NCI-H748 treated with DMSO at 0.1 percent for 48 hours (cell line): ENCODE measurements at regions not wholly inside any gene's neighbourhood (a gene's known extent, or its start where the extent isn't known, plus 50 kb on each side); places are given as distances from the start of the nearest gene placed in this dataset.
"Not testable (repeated sequence)": the region's sequence is repeated elsewhere in the genome, so short reads cannot be mapped to it uniquely, and the experiment has no call there.

Experiments used
- DNase-seq: peaks from one replicate; lab custom pipeline; 2025; lab: John Stamatoyannopoulos, UW

GRCh38 chr2:3899536-3900155 is 196.3 kb downstream of the DCDC2C start:
- DNase-seq, result no peak

GRCh38 chr2:3902131-3902530 is 198.8 kb downstream of the DCDC2C start:
- no peak for DNase-seq

GRCh38 chr2:3904061-3904460 is 200.7 kb downstream of the DCDC2C start:
- no peak for DNase-seq

GRCh38 chr2:3908498-3908897 is 205.1 kb downstream of the DCDC2C start:
- not testable (repeated sequence) for DNase-seq

DNA sequence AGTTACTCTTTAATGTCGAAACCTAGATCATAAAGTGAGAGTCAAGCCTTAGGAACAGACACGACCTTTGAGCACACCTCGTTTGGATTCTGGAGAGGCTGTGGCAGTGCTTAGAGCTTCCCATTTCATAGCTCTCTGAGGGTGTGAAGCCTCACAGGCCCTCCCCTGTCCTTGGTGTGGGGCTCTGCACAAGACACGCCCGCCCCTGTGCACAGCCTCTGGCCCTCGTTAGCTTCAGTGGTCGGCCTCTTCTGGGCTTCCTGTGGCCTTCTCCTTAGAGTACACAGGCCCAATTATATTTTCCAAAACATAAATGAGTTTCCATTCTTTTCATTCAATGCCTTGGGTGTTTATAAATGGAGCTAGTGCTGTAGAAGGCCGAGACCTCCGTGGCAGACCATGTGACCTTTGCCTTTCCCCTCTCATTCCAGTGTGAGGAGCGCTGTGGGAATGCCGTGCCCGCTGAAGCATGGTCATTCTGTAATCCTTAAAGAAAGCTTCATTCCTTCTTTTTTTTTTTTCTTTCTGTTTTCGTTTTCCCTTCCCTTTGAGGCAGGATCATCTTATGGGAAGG is 208.6 kb downstream of the DCDC2C start:
- no peak for DNase-seq

DNA sequence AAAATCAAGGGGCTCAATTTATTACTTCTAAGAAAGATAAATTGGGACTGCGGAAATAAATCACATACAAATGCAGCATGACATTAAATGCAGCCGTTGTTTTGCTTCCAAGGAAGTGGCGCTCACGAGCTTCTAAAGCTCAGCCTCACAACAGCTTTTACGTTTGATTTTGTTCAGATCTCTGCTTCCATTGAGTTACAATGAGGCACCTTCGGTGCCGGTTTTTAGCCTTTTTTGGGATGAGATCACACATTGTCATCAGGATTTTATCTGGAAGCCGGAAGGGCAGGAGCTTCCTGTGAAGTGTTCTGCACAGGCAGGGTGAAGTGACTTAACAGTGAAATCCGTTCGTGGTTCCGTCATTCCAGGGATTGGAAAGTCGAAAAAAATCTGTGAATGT is 209.8 kb downstream of the DCDC2C start:
- DNase-seq, result no peak

- no peak for DNase-seq
These were observed 210.9 kb downstream of the DCDC2C start for GRCh38 chr2:3914241-3914640.

GRCh38 chr2:3927031-3927430 is 223.7 kb downstream of the DCDC2C start:
- DNase-seq, result no peak

GRCh38 chr2:3929374-3929773 is 226.0 kb downstream of the DCDC2C start:
- no peak for DNase-seq

GRCh38 chr2:3930246-3930645 is 226.9 kb downstream of the DCDC2C start:
- DNase-seq, result no peak

DNA sequence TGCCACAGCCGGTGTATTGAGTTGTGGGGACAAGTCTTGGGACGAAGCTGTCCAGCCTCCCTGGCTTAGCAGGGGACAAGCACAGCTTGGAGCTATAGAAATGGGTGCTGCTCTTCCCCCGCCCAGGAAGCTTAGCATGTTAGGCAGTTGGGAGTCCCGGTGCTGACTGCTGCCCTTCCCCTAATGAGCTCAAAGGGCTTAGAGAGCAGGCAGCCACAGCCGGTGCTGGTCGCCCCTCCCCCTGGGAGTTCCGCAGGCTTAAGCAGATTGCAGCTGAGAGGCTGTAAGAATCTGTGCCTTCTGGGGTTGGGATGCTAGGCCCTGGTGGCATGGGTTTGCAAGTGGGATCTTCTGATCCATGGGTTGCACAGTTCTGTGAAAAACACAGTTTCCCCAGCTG is 237.3 kb downstream of the DCDC2C start:
- DNase-seq, result no peak

GRCh38 chr2:3942841-3943240 is 239.5 kb downstream of the DCDC2C start:
- DNase-seq, result no peak

DNA sequence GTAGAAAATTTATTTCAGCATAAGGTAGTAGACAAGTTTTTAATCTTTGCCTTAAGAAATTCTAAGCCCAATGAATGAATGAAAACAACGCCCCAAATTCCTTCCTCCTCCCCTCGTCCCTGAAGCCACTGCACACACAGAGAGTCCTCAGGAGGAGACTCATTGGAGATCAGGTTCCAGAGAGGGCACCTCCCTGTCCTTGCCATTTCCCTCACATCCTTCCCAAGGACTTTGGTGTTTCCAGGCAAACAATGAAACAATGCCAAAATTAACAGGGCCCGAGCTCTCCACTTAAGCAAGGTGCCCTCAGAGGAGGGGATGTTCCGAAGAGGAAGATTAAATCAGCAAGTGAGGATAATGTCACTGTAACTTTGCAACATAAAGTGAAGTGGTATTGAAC is 240.7 kb downstream of the DCDC2C start:
- DNase-seq, result no peak

- no peak for DNase-seq
These were observed 241.5 kb downstream of the DCDC2C start for GRCh38 chr2:3944841-3945240.

DNA sequence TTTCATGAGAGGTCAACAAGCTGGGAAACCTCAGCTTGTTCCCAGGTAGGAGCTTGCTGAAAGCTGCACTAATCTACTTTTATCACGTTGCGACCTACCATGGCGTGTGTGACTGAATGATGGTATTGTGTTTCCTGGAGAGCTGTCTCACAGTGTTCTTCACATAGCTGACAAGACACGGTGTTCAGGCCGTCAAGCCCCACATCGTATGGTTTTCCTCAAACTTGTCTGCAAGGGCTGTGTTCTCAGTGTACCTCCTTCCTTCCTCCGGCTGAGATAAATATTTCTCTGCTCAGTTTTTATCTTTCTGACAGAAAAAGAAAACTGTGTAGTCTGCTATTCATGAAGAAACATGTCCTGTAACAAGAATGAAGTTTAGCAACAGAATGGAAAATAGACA is 244.8 kb downstream of the DCDC2C start:
- no peak for DNase-seq

GRCh38 chr2:3951131-3951954 is 248.0 kb downstream of the DCDC2C start:
- DNase-seq, result no peak

DNA sequence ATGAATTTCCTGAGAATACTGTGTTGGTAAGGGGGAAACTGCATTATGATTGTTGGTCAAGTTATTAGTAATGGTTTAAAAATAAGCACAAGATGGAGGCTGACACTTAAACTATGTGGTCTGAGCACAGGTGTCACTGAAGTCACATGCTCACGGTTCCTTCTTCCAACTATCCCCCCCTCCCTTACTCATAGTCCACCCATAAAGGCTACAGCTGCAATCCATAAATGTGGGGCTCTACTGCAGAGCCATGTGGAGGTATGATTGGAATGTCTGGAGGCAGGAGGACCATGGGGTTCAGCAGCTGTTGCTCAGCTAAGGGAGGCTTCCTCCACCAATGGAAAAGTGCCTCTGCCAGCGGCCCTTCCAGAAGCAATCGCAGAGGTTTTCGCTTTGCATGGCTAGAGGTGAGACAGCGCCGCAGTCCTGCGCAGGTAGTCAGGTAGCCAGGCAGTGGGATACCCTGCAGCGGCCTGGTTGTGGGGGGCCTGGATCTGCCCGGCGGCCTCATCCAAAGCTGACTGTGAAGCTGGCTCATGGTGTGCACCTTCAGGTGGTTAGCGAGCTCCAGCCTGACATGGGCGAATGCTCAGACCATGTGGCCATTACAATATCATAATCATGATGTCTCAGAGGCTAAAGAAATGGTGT is 249.6 kb downstream of the DCDC2C start:
- DNase-seq, result no peak

DNA sequence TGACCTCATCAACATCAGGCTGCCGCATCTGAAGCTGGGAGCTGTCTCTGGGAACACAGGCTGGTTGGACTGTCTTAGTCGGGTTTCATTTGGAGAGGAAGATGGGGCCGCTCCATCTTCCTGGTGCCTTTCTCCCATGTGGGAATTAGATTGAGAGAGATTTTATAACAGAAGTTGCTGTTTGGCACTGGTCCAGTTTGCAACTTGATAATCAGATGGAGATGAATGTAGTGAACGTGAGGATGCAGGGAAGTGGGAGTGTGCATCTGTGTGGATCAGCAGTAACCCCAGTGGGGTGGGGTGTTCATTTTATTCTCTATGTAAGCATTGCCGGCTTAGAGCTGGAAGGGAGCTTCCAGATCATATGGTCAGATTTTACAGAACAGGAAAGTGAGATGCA is 250.9 kb downstream of the DCDC2C start:
- DNase-seq, result no peak

DNA sequence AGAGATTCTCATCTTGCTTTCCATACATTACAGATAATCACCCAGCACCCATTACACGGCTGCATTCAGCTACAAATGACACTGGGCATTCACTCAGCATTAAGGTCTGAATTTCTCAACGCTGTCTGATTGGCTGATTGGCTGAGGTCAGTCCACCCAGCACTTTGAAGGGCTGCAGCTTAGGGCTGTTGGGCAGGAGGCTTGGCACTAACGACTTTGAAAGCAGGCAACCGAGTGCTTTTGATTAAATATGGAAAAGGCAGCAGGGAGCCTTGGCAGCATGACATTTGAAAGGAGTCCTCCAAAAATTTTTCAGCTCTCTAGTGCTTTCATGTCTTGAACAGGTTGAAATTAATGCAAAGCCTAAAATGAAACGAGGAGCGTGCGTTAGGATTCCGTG is 253.0 kb downstream of the DCDC2C start:
- no peak for DNase-seq

DNA sequence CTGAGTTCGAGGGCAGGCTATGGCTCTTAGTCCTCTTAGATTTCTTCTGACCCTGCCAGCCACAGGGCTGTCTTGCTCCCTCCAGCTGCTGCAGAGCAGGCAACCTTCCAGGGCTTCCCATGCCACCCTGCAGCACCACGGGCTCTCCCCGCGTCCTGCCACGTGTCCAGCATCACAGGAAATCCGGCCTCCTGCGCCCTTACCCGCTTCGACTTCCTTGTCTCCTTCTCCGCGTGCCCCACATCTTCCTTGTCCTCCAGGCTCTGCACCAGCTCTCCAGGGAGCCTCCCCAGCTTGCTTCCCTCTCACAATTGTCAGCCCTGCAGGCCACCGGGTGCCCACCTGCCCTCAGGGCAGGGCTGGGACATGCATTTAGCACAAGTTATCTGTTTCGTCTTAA is 253.5 kb downstream of the DCDC2C start:
- no peak for DNase-seq

- DNase-seq, result no peak
These were observed 255.1 kb downstream of the DCDC2C start for GRCh38 chr2:3958465-3958864.

GRCh38 chr2:3958969-3959368 is 255.6 kb downstream of the DCDC2C start:
- DNase-seq, result no peak

GRCh38 chr2:3959372-3959771 is 256.0 kb downstream of the DCDC2C start:
- peak; percentile 67 for DNase-seq
